ENCODE measurements at regions not wholly inside any gene's neighbourhood (a gene's known extent, or its start where the extent isn't known, plus 50 kb on each side); places are given as distances from the start of the nearest gene placed in this dataset.

GRCh38 chr9:80086822-80087345, 515.1 kb downstream of the TLE4 start:
- DNase-seq (no peak), ATAC-seq (no peak)
- H3K4me3 Mint-ChIP-seq = no peak overlapping the region

GRCh38 chr9:80086386-80086785, 514.6 kb downstream of the TLE4 start:
- CTCF ChIA-PET = no interaction called here
- Mint-ChIP-seq H3K27ac (no peak overlapping the region), H3K36me3 (ENCODE audit: low read depth) (no peaks in the 10 kb centered on the region), H3K27me3 (ENCODE audit: low read depth) (no peaks in the 10 kb centered on the region), H3K4me3 (no peak overlapping the region), H3K9me3 (ENCODE audit: insufficient read depth) (no peaks in the 10 kb centered on the region), H3K4me1 (ENCODE audit: low read depth) (no peaks in the 10 kb centered on the region)
- DNase-seq (no peak), ATAC-seq (no peak)
- POLR2A ChIA-PET = no interaction called here

More at GRCh38 chr9:80086822-80087345, 515.1 kb downstream of the TLE4 start:
- H3K36me3 Mint-ChIP-seq (ENCODE audit: low read depth) = no peaks in the 10 kb centered on the region
- no peak overlapping the region for H3K27ac Mint-ChIP-seq
- H3K27me3 Mint-ChIP-seq (ENCODE audit: low read depth) = no peaks in the 10 kb centered on the region
- H3K4me1 Mint-ChIP-seq (ENCODE audit: low read depth) = no peaks in the 10 kb centered on the region
- H3K9me3 Mint-ChIP-seq (ENCODE audit: insufficient read depth) = no peaks in the 10 kb centered on the region
- POLR2A ChIA-PET = no interaction called here
- CTCF ChIA-PET = no interaction called here

- H3K27me3 Mint-ChIP-seq (ENCODE audit: low read depth) = no peaks in the 10 kb centered on the region
- ChIA-PET CTCF (no interaction called here), POLR2A (no interaction called here)
- no peak for DNase-seq
- no peak overlapping the region for H3K4me3 Mint-ChIP-seq
- H3K36me3 Mint-ChIP-seq (ENCODE audit: low read depth) = no peaks in the 10 kb centered on the region
- H3K9me3 Mint-ChIP-seq (ENCODE audit: insufficient read depth) = no peaks in the 10 kb centered on the region
- H3K27ac Mint-ChIP-seq = no peak overlapping the region
- ATAC-seq = no peak
- no peaks in the 10 kb centered on the region for H3K4me1 Mint-ChIP-seq (ENCODE audit: low read depth)
These were observed 513.9 kb downstream of the TLE4 start for GRCh38 chr9:80085668-80086067.

DNA sequence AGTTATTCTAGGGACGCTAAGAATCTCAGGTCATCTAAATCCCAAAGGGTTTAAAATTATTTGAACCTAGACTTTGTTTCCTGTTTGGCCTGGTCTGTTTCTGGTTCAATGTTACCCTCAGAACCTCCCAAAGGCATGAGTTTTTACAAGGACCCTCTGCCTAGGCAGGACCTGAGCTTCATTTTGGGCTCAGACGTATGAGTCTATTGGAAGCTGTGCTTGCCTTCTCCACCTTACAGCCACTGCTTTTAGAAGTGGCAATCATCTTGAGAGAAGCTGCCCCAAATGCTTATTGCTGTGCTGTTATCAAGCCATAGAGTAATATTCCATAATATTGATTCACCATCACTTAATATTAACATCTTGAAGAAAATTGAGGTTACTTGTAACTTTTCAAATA, 510.4 kb downstream of the TLE4 start:
- CTCF ChIA-PET = no interaction called here

DNA sequence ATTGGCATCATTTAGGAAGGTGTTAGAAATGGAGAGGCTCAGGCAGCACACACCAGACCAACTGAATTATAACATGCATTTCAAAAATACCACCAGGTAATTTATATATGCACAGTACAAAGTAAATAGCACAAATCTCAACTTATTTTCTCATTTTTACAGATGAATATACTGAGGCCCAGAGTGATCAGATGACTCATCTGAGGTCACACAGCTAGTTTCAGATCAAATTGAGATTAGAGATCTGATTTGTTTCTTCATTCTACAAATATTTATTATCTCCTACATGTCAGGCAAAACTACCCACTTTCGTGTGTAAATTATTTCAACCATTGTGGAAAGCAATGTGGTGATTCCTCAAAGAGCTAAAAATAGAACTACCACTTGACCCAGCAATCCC, 507.1 kb downstream of the TLE4 start:
- DNase-seq (no peak), ATAC-seq (no peak)
- H3K27me3 Mint-ChIP-seq (ENCODE audit: low read depth) = no peaks in the 10 kb centered on the region
- POLR2A ChIA-PET = no interaction called here
- H3K36me3 Mint-ChIP-seq (ENCODE audit: low read depth) = no peaks in the 10 kb centered on the region
- H3K9me3 Mint-ChIP-seq (ENCODE audit: insufficient read depth) = peaks cover 7% of the 10 kb centered on the region
- CTCF ChIA-PET = no interaction called here
- H3K27ac Mint-ChIP-seq = no peak overlapping the region
- H3K4me1 Mint-ChIP-seq (ENCODE audit: low read depth) = no peaks in the 10 kb centered on the region
- no peak overlapping the region for H3K4me3 Mint-ChIP-seq

More for the DNA sequence above, 510.4 kb downstream of the TLE4 start:
- H3K27ac Mint-ChIP-seq = no peak overlapping the region
- POLR2A ChIA-PET = no interaction called here
- H3K36me3 Mint-ChIP-seq (ENCODE audit: low read depth) = no peaks in the 10 kb centered on the region
- H3K27me3 Mint-ChIP-seq (ENCODE audit: low read depth) = no peaks in the 10 kb centered on the region
- DNase-seq = no peak
- H3K4me3 Mint-ChIP-seq = no peak overlapping the region
- ATAC-seq = no peak
- H3K4me1 Mint-ChIP-seq (ENCODE audit: low read depth) = no peaks in the 10 kb centered on the region
- H3K9me3 Mint-ChIP-seq (ENCODE audit: insufficient read depth) = peaks cover 7% of the 10 kb centered on the region

DNA sequence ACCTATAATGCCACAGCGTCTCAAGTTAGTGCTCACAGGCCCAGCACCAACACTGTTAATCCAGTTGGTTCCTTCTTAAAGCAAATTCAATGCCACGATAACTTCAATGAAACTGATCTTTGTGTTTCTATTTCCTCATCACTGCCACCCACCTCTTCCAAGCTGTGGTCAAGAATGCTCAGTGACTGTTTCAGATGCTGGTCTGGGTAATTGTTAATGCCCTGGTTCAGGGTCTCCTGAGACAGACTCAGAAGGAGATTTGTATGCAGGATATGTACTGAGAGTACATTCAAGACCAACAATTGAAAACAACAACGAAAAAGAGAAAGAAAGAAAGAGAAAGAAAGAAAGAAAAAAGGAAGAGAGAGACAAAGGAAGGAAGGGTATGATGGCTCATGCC, 505.3 kb downstream of the TLE4 start:
- Mint-ChIP-seq H3K27me3 (ENCODE audit: low read depth) (no peaks in the 10 kb centered on the region), H3K36me3 (ENCODE audit: low read depth) (no peaks in the 10 kb centered on the region), H3K4me1 (ENCODE audit: low read depth) (no peaks in the 10 kb centered on the region), H3K9me3 (ENCODE audit: insufficient read depth) (peaks cover 7% of the 10 kb centered on the region), H3K27ac (no peak overlapping the region), H3K4me3 (no peak overlapping the region)
- no peak for DNase-seq
- ChIA-PET POLR2A (no interaction called here), CTCF (no interaction called here)
- ATAC-seq = no peak

GRCh38 chr9:80076162-80076561, 504.4 kb downstream of the TLE4 start:
- no peak for DNase-seq
- no peaks in the 10 kb centered on the region for H3K27me3 Mint-ChIP-seq (ENCODE audit: low read depth)
- H3K27ac Mint-ChIP-seq = no peak overlapping the region
- H3K4me3 Mint-ChIP-seq = no peak overlapping the region
- no peak for ATAC-seq
- no peaks in the 10 kb centered on the region for H3K4me1 Mint-ChIP-seq (ENCODE audit: low read depth)
- H3K36me3 Mint-ChIP-seq (ENCODE audit: low read depth) = no peaks in the 10 kb centered on the region
- ChIA-PET POLR2A (no interaction called here), CTCF (no interaction called here)
- peaks cover 7% of the 10 kb centered on the region for H3K9me3 Mint-ChIP-seq (ENCODE audit: insufficient read depth)

DNA sequence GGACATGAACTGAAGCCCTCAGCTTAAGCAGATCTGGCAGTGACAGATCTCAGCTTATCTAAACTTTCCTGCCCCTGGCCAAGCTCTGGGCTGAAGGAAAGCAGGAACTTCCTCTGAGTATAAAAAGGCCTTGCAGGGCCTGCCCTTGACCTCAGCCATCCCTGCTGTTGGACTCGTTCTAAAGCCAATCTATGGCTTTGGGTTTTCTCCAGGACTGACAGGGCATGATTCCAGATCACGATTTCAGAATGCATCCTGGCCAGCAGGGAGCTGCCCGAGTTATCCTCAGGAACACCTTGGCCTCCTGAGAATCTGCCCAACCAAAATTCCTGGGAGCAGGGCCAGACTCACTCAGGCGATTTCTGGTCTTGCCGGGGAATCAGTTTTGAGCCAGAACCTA, 502.7 kb downstream of the TLE4 start:
- no peaks in the 10 kb centered on the region for H3K27me3 Mint-ChIP-seq (ENCODE audit: low read depth)
- ChIA-PET POLR2A (no interaction called here), CTCF (no interaction called here)
- DNase-seq (no peak), ATAC-seq (no peak)
- no peak overlapping the region for H3K27ac Mint-ChIP-seq
- H3K9me3 Mint-ChIP-seq (ENCODE audit: insufficient read depth) = peaks cover 4% of the 10 kb centered on the region
- no peaks in the 10 kb centered on the region for H3K36me3 Mint-ChIP-seq (ENCODE audit: low read depth)
- H3K4me1 Mint-ChIP-seq (ENCODE audit: low read depth) = no peaks in the 10 kb centered on the region
- no peak overlapping the region for H3K4me3 Mint-ChIP-seq

DNA sequence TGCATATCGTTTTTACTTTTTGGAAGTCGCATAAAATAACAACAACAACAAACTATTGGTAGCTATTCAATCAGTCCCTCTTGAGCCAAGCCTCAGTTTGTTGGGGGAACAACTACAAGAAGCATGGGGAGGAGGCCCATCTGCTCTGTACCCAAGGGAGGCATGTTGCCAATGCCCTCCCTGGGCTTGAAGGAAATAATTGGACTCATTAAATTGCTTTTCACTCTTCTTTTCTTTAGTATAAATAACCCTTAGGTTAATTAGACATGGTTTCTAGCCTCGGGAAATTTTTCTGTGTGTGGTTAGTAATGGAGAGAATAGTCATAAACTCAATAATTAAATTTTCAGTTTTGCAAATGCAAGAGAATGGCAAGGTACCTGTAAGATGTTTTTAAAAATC, 500.7 kb downstream of the TLE4 start:
- no peak for DNase-seq
- ChIA-PET CTCF (no interaction called here), POLR2A (no interaction called here)
- Mint-ChIP-seq H3K4me3 (no peak overlapping the region), H3K9me3 (ENCODE audit: insufficient read depth) (no peaks in the 10 kb centered on the region), H3K36me3 (ENCODE audit: low read depth) (no peaks in the 10 kb centered on the region), H3K27ac (no peak overlapping the region), H3K27me3 (ENCODE audit: low read depth) (no peaks in the 10 kb centered on the region), H3K4me1 (ENCODE audit: low read depth) (no peaks in the 10 kb centered on the region)
- no peak for ATAC-seq

- Mint-ChIP-seq H3K27me3 (ENCODE audit: low read depth) (no peaks in the 10 kb centered on the region), H3K9me3 (ENCODE audit: insufficient read depth) (no peaks in the 10 kb centered on the region), H3K4me1 (ENCODE audit: low read depth) (no peaks in the 10 kb centered on the region), H3K4me3 (no peak overlapping the region), H3K36me3 (ENCODE audit: low read depth) (no peaks in the 10 kb centered on the region), H3K27ac (no peak overlapping the region)
- no peak for ATAC-seq
- ChIA-PET CTCF (no interaction called here), POLR2A (no interaction called here)
- no peak for DNase-seq
These were observed 498.4 kb downstream of the TLE4 start for GRCh38 chr9:80070071-80070742.

- POLR2A ChIA-PET = no interaction called here
- H3K9me3 Mint-ChIP-seq (ENCODE audit: insufficient read depth) = no peaks in the 10 kb centered on the region
- no peak overlapping the region for H3K27ac Mint-ChIP-seq
These were observed 495.2 kb downstream of the TLE4 start for GRCh38 chr9:80066931-80067330.

DNA sequence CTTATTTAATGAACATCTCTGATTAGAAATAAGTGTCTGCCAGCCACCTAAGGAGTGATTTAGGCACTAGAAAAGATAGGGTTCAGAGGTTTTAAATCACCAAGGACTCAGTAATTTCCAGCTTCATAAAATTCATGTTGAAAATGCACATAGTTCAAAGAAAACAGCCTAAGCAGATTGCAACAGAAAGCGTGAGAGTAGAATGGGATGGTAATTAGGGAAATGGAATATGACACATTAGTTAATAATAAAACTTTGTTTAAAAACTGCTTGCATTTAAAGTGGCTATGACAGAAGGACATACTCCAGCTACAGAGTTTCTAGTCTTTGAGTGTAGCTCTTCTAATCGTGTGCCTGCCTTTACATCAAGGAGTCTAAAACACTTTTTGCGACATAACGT, 490.8 kb downstream of the TLE4 start:
- ChIA-PET POLR2A (no interaction called here), CTCF (no interaction called here)
- Mint-ChIP-seq H3K27me3 (ENCODE audit: low read depth) (no peaks in the 10 kb centered on the region), H3K36me3 (ENCODE audit: low read depth) (no peaks in the 10 kb centered on the region), H3K4me3 (no peak overlapping the region), H3K9me3 (ENCODE audit: insufficient read depth) (peaks cover 3% of the 10 kb centered on the region), H3K4me1 (ENCODE audit: low read depth) (no peaks in the 10 kb centered on the region), H3K27ac (no peak overlapping the region)
- no peak for ATAC-seq
- DNase-seq = no peak

More at GRCh38 chr9:80066931-80067330, 495.2 kb downstream of the TLE4 start:
- CTCF ChIA-PET = no interaction called here
- no peaks in the 10 kb centered on the region for H3K27me3 Mint-ChIP-seq (ENCODE audit: low read depth)
- no peaks in the 10 kb centered on the region for H3K36me3 Mint-ChIP-seq (ENCODE audit: low read depth)
- DNase-seq (no peak), ATAC-seq (no peak)
- no peaks in the 10 kb centered on the region for H3K4me1 Mint-ChIP-seq (ENCODE audit: low read depth)
- H3K4me3 Mint-ChIP-seq = no peak overlapping the region

DNA sequence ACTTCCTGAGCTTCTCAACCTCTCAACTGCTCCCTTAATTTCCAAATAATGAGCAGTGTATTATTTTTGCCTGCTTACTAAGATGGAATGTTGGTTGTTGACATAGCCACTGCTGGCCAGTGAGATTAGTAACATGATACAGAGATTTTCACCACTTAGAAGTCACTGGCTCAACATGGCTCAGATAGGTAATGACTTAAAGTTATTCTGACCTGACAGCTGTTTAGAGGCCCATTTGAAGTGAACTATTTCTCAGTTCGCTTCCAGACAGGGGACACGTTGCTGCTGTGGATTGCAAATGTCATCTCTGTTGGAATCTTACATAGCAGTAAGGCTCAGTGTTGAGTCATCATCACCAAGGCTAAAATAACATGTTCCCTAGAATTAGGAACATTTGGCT, 490.2 kb downstream of the TLE4 start:
- H3K4me3 Mint-ChIP-seq = no peak overlapping the region
- no peak overlapping the region for H3K27ac Mint-ChIP-seq
- H3K9me3 Mint-ChIP-seq (ENCODE audit: insufficient read depth) = peaks cover 3% of the 10 kb centered on the region
- CTCF ChIA-PET = interaction anchor here (0.7 kb wide), 1 partner anchor 613 kb away, joined by 3 read pairs; no protein-coding TSS in a partner anchor
- DNase-seq = no peak
- H3K36me3 Mint-ChIP-seq (ENCODE audit: low read depth) = no peaks in the 10 kb centered on the region
- POLR2A ChIA-PET = no interaction called here
- H3K27me3 Mint-ChIP-seq (ENCODE audit: low read depth) = no peaks in the 10 kb centered on the region
- ATAC-seq = no peak
- no peaks in the 10 kb centered on the region for H3K4me1 Mint-ChIP-seq (ENCODE audit: low read depth)
